ENCODE measurements at regions not wholly inside any gene's neighbourhood (a gene's known extent, or its start where the extent isn't known, plus 50 kb on each side); places are given as distances from the start of the nearest gene placed in this dataset.

DNA sequence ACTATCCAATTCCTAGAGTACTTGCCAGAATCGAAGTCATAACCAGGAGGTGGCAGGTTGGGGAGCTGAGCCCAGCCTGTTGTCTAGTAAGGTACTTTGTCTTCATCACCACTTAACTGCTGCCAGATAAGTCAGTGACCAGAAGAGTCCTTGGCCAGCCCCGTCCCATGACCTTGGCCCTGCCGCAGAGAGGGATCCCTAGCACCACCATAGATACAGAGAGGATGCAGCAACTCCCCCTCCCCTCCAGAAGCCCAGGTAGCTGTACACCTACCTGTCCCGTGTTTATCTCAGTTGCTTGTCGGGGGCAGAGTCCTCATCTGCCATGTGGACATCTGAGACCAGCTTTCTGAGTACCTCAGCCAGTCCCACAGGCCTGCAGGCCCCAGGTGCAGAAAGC lies 153.6 kb upstream of the TP63 start:
- Histone ChIP-seq H3K9me1 (ENCODE audit: control insufficient read depth, insufficient read depth, low read length) (no peaks in the 10 kb centered on the region), H3K27ac (ENCODE audit: extremely low read depth, low read depth, low read length) (no peak overlapping the region), H3K36me3 (ENCODE audit: control insufficient read depth, insufficient read depth, low read length) (no peaks in the 10 kb centered on the region), H3K4me1 (replicated peaks in 1 of 2; ENCODE audit: control insufficient read depth in 2 of 2, insufficient read depth in 2 of 2, low read length in 2 of 2) (no peaks in the 10 kb centered on the region), H3K9me3 (replicated peaks; ENCODE audit: control insufficient read depth, insufficient read depth, low read depth, low read length) (no peaks in the 10 kb centered on the region), H3K4me2 (ENCODE audit: insufficient read depth, low read length) (no peak overlapping the region), H2AFZ (ENCODE audit: low read depth, low read length) (no peak overlapping the region), H4K20me1 (replicated peaks; ENCODE audit: control insufficient read depth, insufficient read depth, low read length) (no peaks in the 10 kb centered on the region), H3K79me2 (ENCODE audit: control insufficient read depth, insufficient read depth, low read length) (no peaks in the 10 kb centered on the region), H3K9ac (ENCODE audit: insufficient read depth in 1 of 2, low read depth in 2 of 2, low read length in 2 of 2) (no peak overlapping the region), H3K27me3 (ENCODE audit: control insufficient read depth in 2 of 2, insufficient read depth in 2 of 2, low read length in 2 of 2) (no peaks in the 10 kb centered on the region), H3K4me3 (no peak overlapping the region)
- FAIRE-seq (no peak), DNase-seq (ENCODE audit: extremely low read depth in 1 of 4, low spot score in 3 of 4) (no peak), ATAC-seq (no peak)
- intact Hi-C loops (cut with micrococcal nuclease) = no loop called here
- TF ChIP-seq SRSF7 (optimal IDR thresholded peaks at IDR 0.05; ENCODE audit: low read depth, low read length) (no peak), IFI16 (CRISPR knock-in tag; IDR thresholded peaks at IDR 0.05) (no peak), ZNF408 (CRISPR knock-in tag; IDR thresholded peaks at IDR 0.05; ENCODE audit: low read depth) (no peak), KLF1 (tag; IDR thresholded peaks at IDR 0.05) (no peak), HNRNPK (IDR thresholded peaks at IDR 0.05; ENCODE audit: low read depth, low read length, poor library complexity, severe bottlenecking) (no peak), EGR1 (conservative IDR thresholded peaks at IDR 0.05) (no peak), ARID1B (IDR thresholded peaks at IDR 0.05) (no peak), RB1 (IDR thresholded peaks at IDR 0.05; ENCODE audit: low read depth) (no peak)
- TF ChIP-seq, protein P1, sequence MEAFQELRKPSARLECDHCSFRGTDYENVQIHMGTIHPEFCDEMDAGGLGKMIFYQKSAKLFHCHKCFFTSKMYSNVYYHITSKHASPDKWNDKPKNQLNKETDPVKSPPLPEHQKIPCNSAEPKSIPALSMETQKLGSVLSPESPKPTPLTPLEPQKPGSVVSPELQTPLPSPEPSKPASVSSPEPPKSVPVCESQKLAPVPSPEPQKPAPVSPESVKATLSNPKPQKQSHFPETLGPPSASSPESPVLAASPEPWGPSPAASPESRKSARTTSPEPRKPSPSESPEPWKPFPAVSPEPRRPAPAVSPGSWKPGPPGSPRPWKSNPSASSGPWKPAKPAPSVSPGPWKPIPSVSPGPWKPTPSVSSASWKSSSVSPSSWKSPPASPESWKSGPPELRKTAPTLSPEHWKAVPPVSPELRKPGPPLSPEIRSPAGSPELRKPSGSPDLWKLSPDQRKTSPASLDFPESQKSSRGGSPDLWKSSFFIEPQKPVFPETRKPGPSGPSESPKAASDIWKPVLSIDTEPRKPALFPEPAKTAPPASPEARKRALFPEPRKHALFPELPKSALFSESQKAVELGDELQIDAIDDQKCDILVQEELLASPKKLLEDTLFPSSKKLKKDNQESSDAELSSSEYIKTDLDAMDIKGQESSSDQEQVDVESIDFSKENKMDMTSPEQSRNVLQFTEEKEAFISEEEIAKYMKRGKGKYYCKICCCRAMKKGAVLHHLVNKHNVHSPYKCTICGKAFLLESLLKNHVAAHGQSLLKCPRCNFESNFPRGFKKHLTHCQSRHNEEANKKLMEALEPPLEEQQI (IDR thresholded peaks at IDR 0.05) = no peak
- ChIA-PET POLR2A (no interaction called here), CTCF (ENCODE audit: low intra/inter-chr PET ratio) (no interaction called here)
- in situ Hi-C loops (cut with MboI) = no loop called here
- no TSS peak for BruUV-seq (replicated peaks)
- 0% methylated on average over 3 of the region's 5 CpGs for WGBS (ENCODE audit: insufficient coverage, low coverage, missing lambda C conversion rate)

All from K562 (cell line).